ENCODE measurements at regions not wholly inside any gene's neighbourhood (a gene's known extent, or its start where the extent isn't known, plus 50 kb on each side); places are given as distances from the start of the nearest gene placed in this dataset.

GRCh38 chr16:6499413-6499812, 833.2 kb upstream of the RBFOX1 start:
- no peak overlapping the region for H3K4me3 ChIP-seq (ENCODE audit: low read depth, low read length)
- TF ChIP-seq CTCF (IDR thresholded peaks at IDR 0.05; ENCODE audit: low read depth, low read length): no peak

- H3K4me3 ChIP-seq (ENCODE audit: low read depth, low read length): no peak overlapping the region
- TF ChIP-seq CTCF (IDR thresholded peaks at IDR 0.05; ENCODE audit: low read depth, low read length): no peak
Observed at GRCh38 chr16:6498858-6499257, 833.8 kb upstream of the RBFOX1 start.

GRCh38 chr16:6496996-6497395, 835.6 kb upstream of the RBFOX1 start:
- no peak for TF ChIP-seq CTCF (IDR thresholded peaks at IDR 0.05; ENCODE audit: low read depth, low read length)

GRCh38 chr16:6495486-6496210, 837.0 kb upstream of the RBFOX1 start:
- no peak for TF ChIP-seq CTCF (IDR thresholded peaks at IDR 0.05; ENCODE audit: low read depth, low read length)
- H3K4me3 ChIP-seq (ENCODE audit: low read depth, low read length): no peak overlapping the region

More at GRCh38 chr16:6496996-6497395, 835.6 kb upstream of the RBFOX1 start:
- no peak overlapping the region for H3K4me3 ChIP-seq (ENCODE audit: low read depth, low read length)

DNA sequence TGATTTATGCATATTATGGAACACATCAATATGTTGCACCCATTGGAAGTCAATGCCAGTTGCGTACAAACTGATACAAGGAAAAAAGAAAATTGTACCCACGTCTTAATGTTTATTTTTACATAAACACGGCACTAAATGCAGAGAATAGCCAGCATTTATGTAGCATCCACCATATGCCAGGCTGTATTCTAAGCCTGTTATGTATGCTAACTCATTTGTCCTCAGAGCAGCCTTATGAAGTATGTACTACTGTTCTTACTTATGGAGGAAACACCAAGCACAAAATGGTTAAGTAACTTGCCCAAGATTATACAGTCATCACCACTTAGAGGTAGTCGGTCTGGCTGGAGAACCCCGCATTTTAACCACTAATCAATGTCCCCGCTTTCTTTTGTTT, 837.9 kb upstream of the RBFOX1 start:
- no peak for TF ChIP-seq CTCF (IDR thresholded peaks at IDR 0.05; ENCODE audit: low read depth, low read length)

GRCh38 chr16:6493555-6493954, 839.1 kb upstream of the RBFOX1 start:
- TF ChIP-seq CTCF (IDR thresholded peaks at IDR 0.05; ENCODE audit: low read depth, low read length): no peak
- H3K4me3 ChIP-seq (ENCODE audit: low read depth, low read length): no peak overlapping the region

More for the DNA sequence above, 837.9 kb upstream of the RBFOX1 start:
- H3K4me3 ChIP-seq (ENCODE audit: low read depth, low read length): no peak overlapping the region

- TF ChIP-seq CTCF (IDR thresholded peaks at IDR 0.05; ENCODE audit: low read depth, low read length): no peak
- H3K4me3 ChIP-seq (ENCODE audit: low read depth, low read length): no peak overlapping the region
Observed at GRCh38 chr16:6492742-6493141, 839.9 kb upstream of the RBFOX1 start.

Data from WI38 (cell line).